ENCODE measurements at regions not wholly inside any gene's neighbourhood (a gene's known extent, or its start where the extent isn't known, plus 50 kb on each side); places are given as distances from the start of the nearest gene placed in this dataset.

GRCh38 chr1:177849579-177850290 lies 120.1 kb downstream of the SEC16B start:
- TF ChIP-seq POLR2A (IDR thresholded peaks at IDR 0.05): no peak
- no peak for TF ChIP-seq CTCF (IDR thresholded peaks at IDR 0.05)
